ENCODE measurements at regions not wholly inside any gene's neighbourhood (a gene's known extent, or its start where the extent isn't known, plus 50 kb on each side); places are given as distances from the start of the nearest gene placed in this dataset.
"Not testable (repeated sequence)": the region's sequence is repeated elsewhere in the genome, so short reads cannot be mapped to it uniquely, and the experiment has no call there.

- DNase-seq: peak; percentile 53
These were observed 101.8 kb upstream of the GRK3 start for GRCh38 chr22:25462474-25463346.

- DNase-seq: not testable (repeated sequence)
These were observed 101.2 kb upstream of the GRK3 start for GRCh38 chr22:25463347-25463628.

GRCh38 chr22:25464326-25464725, 100.1 kb upstream of the GRK3 start:
- not testable (repeated sequence) for DNase-seq

DNA sequence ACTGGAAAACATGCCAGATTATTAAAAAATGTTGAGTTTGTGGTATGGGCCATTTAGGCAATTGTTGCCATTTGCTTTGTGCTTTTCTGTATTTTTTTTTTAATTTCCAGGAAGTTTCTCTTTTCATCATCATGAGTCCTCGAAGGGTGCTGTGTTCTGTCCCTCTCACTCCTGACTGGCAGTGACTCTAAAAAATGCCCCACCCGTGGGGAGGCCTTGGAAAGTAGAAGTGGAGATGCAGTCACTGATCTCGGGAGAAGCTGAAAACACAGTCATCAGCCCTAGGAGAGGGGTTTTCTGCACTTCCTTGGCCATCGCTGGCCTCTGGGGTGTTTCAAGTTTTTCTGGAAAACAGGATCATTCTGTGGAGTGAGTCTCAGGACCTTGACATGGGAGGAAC, 98.5 kb upstream of the GRK3 start:
- DNase-seq: no peak

DNA sequence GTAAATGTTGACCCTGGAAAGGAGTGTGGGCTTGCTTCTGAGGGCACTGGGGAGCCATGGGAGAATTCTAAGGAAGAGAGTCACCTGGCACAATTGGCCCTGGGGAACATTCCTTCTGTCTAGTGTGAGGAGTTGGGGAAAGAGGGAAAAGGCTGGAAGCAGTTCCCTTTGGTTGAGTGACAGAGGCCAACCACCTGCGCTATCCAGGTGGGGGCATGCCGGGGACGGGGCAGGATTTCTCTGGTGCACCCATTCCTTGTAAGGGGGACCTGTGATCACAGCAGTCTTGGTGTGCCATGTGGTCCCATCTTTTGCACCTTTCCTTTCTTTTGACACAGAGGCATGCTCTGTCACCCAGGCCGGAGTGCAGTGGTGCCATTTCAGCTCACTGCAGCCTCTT, 92.1 kb upstream of the GRK3 start:
- DNase-seq: no peak

- peak; percentile 85 for DNase-seq
These were observed 89.0 kb upstream of the GRK3 start for GRCh38 chr22:25475257-25476022.

GRCh38 chr22:25477358-25477757, 87.1 kb upstream of the GRK3 start:
- no peak for DNase-seq

GRCh38 chr22:25478111-25478510, 86.4 kb upstream of the GRK3 start:
- DNase-seq: no peak

DNA sequence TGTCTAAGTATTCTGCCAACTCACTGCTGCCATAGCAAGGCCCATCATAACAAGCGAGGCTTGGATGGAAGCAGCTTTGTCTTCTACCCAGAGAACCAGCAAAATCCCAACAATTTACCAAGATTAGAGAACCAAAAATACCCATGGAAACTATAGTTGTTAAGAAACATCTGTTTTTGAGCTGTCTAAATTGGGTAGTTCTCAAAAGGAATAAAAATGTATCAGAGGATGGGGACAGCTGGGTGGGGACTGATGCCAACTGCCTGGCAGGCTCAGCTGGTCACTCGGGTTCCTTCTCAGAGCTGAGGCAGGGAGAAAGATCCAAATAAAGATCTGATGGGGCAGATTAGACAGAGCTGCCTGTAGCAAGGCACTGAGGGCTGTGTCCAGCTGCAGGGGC, 85.9 kb upstream of the GRK3 start:
- no peak for DNase-seq

DNA sequence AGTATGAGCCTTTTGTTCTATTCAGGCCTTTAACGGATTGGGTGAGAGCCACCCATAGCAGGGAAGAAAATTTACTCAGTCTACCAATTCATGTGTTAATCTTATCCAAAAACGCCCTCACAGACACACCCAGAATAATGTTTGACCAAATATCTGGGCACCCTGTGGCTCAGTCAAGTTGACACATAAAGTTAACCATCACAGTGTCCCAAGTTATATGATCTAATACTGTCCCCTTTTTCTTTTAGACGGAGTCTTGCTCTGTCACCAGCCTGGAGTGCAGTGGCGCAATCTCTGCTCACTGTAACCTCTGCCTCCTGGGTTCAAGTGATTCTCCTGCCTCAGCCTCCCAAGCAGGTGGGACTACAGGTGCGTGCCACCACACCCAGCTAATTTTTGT, 83.6 kb upstream of the GRK3 start:
- not testable (repeated sequence) for DNase-seq

GRCh38 chr22:25482091-25482760, 82.2 kb upstream of the GRK3 start:
- no peak for DNase-seq

- DNase-seq: peak; percentile 40
These were observed 81.4 kb upstream of the GRK3 start for GRCh38 chr22:25482868-25483639.

- DNase-seq: no peak
These were observed 80.5 kb upstream of the GRK3 start for GRCh38 chr22:25483931-25484330.

DNA sequence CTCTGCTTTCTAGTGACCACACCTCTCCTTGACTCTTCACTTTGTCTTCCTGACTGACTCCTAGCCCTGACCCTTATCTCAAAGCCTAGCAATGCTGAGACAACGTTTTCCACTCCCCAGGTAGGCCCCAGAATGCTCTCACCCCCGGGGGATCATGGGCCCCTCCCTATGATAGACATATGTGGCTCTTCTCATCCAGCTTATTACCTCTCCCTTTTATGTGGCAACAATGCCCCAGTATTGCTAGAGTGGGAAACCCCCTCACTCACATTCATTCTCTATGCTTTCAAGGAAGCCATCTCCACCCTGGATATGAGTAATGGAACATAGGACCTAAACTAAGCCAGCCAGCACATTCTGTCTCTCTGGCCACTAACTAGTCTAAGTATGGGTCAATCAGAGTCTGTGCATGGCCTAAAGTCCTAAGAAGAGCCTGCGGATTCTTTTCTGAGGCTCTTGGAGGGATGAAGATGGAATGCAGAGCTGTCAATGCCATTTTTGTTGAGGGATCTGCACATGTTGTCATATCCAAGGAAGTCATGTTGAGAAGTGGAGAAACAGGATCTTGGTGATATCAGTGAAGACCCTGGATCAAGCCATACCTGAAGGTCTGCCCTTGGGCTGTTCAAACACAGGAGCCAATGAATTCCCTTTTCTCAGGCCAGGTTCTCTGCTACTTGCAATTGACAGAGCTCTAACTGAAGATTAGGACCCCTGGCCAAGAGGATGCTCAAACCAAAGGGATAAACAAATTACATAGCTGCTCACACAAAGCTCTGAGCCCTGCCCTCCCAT, 79.8 kb upstream of the GRK3 start:
- no peak for DNase-seq

DNA sequence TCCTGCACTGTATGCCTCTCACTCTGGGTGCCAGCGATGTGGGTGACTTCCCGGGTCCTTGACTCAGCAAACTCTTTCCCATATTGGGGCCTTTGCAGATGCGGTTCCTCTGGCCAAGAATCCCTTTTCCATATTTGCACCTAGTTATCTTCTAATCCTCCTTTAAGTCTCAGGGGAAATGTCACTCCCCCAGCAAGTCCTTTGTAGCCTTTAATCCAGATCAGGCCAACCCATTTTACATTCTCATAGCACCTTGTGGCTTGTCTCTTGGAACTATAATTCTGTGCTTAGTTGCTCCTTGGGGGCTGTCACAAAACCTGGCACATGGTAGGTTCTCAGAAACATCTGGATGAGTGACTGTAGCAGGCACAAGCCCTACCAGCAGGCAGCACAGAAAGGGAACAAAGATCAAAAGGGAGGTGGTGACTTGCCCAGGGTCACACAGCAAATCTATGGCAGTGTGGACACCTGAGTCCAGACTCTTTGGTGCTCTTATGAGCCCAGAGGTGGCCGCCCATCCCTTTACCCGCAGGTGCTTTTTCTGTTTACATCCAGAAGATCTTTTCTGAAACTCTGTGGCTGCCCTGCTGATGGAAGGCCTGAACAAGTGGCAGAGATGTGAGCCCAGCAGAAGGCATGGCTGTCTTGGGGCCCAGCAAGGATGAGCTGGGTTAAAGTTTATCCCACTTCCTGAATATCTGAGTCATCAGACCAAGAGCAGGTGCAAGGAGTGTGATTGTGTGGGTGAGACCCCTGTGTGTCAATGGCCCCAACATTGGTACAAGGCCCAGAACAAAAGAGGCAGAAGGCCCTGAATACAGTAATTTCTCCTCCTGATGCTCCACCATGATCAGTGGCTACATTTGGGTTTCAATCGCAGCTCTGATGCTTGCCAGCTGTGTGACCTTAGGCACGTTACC, 78.6 kb upstream of the GRK3 start:
- DNase-seq: no peak

DNA sequence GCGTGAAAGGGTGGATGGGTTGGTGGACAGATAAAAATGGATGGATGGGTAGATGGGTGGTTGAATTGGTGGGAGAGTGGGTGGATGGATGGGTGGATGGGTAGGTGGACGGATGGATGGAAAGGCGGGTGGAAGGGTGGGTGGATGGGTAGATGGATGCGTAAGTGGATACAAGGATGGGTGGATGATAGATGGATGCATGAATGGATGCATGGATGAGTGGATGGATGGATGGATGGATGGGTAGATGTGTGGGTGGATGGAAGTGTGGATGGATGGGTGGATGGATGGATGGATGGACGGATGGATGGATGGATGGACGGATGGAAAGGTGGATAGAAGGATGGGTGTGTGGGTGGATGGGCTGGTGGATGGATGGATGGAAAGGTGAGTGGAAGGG, 77.0 kb upstream of the GRK3 start:
- no peak for DNase-seq

- DNase-seq: peak; percentile 55
These were observed 76.0 kb upstream of the GRK3 start for GRCh38 chr22:25488244-25489020.

DNA sequence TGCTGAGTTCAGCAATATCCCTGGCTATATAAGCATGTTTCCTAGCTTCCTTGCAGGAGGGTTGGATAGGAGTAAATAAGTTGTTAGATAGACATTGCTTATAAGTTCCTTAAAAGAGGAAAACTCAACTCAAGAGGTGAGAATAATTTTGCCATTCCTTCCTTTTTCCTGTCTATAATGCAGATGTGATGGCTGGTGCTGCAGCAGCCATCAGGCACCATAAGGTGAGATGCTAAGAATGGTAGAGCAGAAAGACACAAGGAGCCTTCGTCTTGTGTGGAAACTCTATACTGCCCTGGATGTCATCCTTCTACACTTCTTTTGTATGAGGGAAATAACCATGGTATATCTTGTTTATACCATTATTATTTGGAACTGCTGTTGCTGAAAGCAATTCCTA, 74.5 kb upstream of the GRK3 start:
- DNase-seq: no peak

DNA sequence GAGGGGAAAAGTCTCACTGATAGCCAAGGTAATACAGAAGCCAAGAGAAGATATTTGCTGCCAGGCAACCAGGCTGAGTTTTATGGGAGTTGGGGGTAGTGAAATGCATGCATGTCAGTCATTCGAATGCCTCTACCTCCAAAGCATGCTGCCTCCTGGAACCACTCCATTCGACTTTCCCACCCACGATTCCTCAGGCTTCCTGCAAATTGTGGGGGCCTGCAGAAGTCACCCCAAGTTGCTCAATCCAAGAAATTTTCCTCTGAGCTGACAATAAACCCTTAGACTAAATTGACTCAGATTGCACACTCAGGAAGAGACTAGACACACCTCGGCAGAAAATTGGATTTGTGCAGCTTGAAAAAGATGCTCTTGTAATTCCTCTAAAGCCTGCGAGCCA, 73.6 kb upstream of the GRK3 start:
- no peak for DNase-seq

DNA sequence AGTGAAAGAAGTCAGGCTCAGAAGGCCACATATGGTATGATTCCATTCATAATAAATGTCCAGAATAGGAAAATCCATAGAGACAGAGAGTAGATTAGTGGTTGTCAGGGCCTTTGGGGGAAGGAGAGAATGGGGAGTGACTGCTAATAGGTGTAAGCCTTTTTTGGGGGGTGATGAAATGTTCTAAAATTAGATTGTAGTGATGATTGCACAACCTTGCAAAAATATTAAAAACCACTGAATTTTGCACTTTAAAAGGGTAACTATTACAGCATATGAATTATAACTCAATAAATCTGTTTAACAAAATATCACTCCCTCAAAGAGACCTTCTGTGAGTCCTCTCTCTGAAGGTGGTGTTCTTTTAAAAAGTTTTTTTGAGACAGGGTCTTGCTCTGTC, 72.3 kb upstream of the GRK3 start:
- no peak for DNase-seq
